ENCODE measurements at regions not wholly inside any gene's neighbourhood (a gene's known extent, or its start where the extent isn't known, plus 50 kb on each side); places are given as distances from the start of the nearest gene placed in this dataset.

GRCh38 chr5:25618821-25619220 lies 974.0 kb upstream of the CDH10 start:
- Histone ChIP-seq H3K36me3 (no peaks in the 10 kb centered on the region), H3K4me3 (no peak overlapping the region), H3K9me3 (peaks cover 0 to 10% (median 4%) of the 10 kb centered on the region in 3 donors), H3K4me1 (no peaks in the 10 kb centered on the region), H3K27me3 (no peaks in the 10 kb centered on the region), H3K27ac (no peak overlapping the region)
- intact Hi-C loops (cut with DNase I; ENCODE audit: low total_unique reads) = no loop called here
- no peak for DNase-seq
- TF ChIP-seq CTCF (IDR thresholded peaks at IDR 0.05) = no peak

DNA sequence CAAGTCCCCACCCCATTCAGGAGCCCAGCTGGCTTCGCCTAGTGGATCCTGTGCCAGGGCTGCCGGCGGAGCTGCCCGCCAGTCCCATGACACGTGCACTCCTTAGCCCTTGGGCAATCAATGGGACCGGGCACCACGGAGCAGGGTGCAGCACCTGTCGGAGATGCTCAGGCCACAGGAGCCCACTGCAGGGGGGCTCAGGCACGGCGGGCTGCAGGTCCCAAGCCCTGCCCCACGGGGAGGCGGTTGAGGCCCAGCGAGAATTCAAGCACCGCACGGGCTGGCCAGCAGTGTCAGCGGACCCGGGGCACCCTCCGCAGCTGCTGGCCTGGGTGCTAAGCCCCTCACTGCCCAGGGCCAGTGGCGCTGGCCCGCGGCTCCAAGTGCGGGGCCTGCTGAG lies 969.7 kb upstream of the CDH10 start:
- intact Hi-C loops (cut with DNase I; ENCODE audit: low total_unique reads) = no loop called here
- H3K4me3 ChIP-seq = no peak overlapping the region
- TF ChIP-seq CTCF (IDR thresholded peaks at IDR 0.05) = no peak
- no peaks in the 10 kb centered on the region for H3K36me3 ChIP-seq
- H3K4me1 ChIP-seq = no peaks in the 10 kb centered on the region
- H3K9me3 ChIP-seq = peaks cover 0 to 10% (median 4%) of the 10 kb centered on the region in 3 donors
- H3K27ac ChIP-seq = no peak overlapping the region
- no peaks in the 10 kb centered on the region for H3K27me3 ChIP-seq
- DNase-seq = no peak

GRCh38 chr5:25604681-25605080 lies 959.9 kb upstream of the CDH10 start:
- H3K36me3 ChIP-seq = no peaks in the 10 kb centered on the region
- H3K4me3 ChIP-seq = no peak overlapping the region
- intact Hi-C loops (cut with DNase I; ENCODE audit: low total_unique reads) = no loop called here
- no peaks in the 10 kb centered on the region for H3K4me1 ChIP-seq
- H3K9me3 ChIP-seq = peaks cover 0 to 4% (median 0%) of the 10 kb centered on the region in 3 donors
- no peak for TF ChIP-seq CTCF (IDR thresholded peaks at IDR 0.05)
- no peak for DNase-seq
- no peak overlapping the region for H3K27ac ChIP-seq
- H3K27me3 ChIP-seq = no peaks in the 10 kb centered on the region

DNA sequence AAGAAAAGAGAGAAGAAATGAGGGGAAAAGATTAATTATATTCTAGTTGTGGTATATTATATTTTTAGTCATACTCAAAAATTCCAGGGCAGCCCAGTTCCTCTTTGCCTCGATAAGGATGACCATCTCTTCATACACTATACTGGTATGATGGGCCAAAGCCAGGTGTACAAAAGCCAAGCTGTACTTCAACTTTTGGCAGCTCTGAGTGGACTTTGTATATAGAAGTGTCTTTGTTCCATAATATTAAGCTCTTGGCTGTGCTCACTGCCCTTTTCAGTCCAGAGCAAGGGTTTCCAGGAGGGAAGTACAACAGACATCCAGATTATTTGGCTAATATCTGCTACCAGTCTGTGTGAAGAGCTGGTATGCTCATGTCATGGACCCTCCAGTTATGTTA lies 934.3 kb upstream of the CDH10 start:
- Histone ChIP-seq H3K9me3 (no peaks in the 10 kb centered on the region), H3K27ac (no peak overlapping the region), H3K4me1 (no peaks in the 10 kb centered on the region), H3K27me3 (no peaks in the 10 kb centered on the region), H3K4me3 (no peak overlapping the region), H3K36me3 (no peaks in the 10 kb centered on the region)
- no peak for TF ChIP-seq CTCF (IDR thresholded peaks at IDR 0.05)
- intact Hi-C loops (cut with DNase I; ENCODE audit: low total_unique reads) = no loop called here
- DNase-seq = no peak

DNA sequence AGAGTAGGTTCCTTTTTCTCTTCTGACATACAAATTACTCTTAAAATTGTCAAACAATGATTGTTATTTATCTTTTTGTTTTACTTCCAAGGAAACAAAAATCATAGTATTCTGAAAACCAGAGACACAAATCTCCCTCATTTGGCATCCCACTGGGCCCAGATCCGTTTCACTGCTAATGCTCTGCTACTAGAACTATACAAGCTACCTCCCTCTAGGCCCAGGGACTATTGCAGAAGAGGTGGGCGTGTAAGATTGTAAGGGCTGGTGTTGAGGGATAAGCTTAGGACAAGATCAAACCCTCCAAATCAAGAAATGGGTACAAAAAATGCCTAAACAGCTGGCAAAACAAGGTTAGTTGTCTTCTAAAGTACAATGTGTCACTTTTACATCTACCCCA lies 928.9 kb upstream of the CDH10 start:
- Histone ChIP-seq H3K4me1 (no peaks in the 10 kb centered on the region), H3K9me3 (no peaks in the 10 kb centered on the region), H3K27me3 (no peaks in the 10 kb centered on the region), H3K36me3 (no peaks in the 10 kb centered on the region), H3K27ac (no peak overlapping the region), H3K4me3 (no peak overlapping the region)
- TF ChIP-seq CTCF (IDR thresholded peaks at IDR 0.05) = no peak
- no peak for DNase-seq
- intact Hi-C loops (cut with DNase I; ENCODE audit: low total_unique reads) = no loop called here

DNA sequence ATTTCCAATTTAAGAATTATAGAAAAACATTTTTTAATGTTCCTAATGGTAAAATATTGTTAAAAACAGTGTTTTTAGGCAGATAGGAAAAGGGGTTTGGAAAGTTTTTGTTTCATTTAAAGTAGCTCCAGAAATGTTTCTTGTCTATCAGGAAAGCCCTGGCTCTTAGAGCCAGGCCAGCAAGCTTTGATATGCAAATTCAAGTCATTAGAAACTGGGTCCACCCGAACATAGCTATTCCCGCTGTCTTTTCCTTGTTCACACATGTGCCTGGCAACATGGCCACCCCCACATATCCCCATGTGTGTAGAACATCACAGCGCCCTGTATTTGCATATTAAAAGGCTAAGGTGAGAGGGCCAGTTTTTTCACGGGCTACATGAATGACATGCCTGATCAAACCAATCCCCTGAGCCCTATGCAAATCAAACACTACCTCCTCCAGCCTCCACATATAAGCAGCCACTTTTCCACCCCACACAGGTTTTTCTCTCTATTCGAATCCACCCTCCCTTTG lies 925.3 kb upstream of the CDH10 start:
- Histone ChIP-seq H3K27ac (no peak overlapping the region), H3K27me3 (no peaks in the 10 kb centered on the region), H3K4me3 (no peak overlapping the region), H3K4me1 (no peaks in the 10 kb centered on the region), H3K9me3 (no peaks in the 10 kb centered on the region), H3K36me3 (no peaks in the 10 kb centered on the region)
- intact Hi-C loops (cut with DNase I; ENCODE audit: low total_unique reads) = no loop called here
- DNase-seq = no peak
- TF ChIP-seq CTCF (IDR thresholded peaks at IDR 0.05) = no peak

Measured in tibial artery (tissue), 4 donors.